Peyer's patch (tissue), 4 donors: ENCODE measurements at regions not wholly inside any gene's neighbourhood (a gene's known extent, or its start where the extent isn't known, plus 50 kb on each side); places are given as distances from the start of the nearest gene placed in this dataset.

Source experiments
- DNase-seq, 3 donors: peaks; one replicate each; pipeline ENCODE4 v3.0.0-alpha.2; 2017 to 2019
- H3K27ac ChIP-seq, 4 donors: fragments of 200-600 bp; sonication (generic); one replicate each; pipeline ENCODE4 v1.5.1; 2016 to 2019
- H3K27me3 ChIP-seq, 2 donors: fragments of 200-600 bp; sonication (generic); one replicate each; pipeline ENCODE4 v1.5.1; 2019
- H3K36me3 ChIP-seq, 3 donors: fragments of 200-600 bp; sonication (generic); one replicate each; pipeline ENCODE4 v1.5.1; 2016 to 2019
- H3K4me1 ChIP-seq, 4 donors: fragments of 200-600 bp; sonication (generic); one replicate each; pipeline ENCODE4 v1.5.1; 2016 to 2019
- H3K4me3 ChIP-seq, 4 donors: fragments of 200-600 bp; sonication (generic); 1 replicate in 3 of 4; 2 replicates in 1 of 4; pipeline ENCODE4 v1.5.1; 2016 to 2019; ENCODE audit warnings: mild to moderate bottlenecking in 1 of 4
- H3K9me3 ChIP-seq, 4 donors: fragments of 200-600 bp; sonication (generic); one replicate each; pipeline ENCODE4 v1.5.1; 2016 to 2019; ENCODE audit warnings: mild to moderate bottlenecking in 1 of 4
- CTCF ChIP-seq, 6 experiments: fragments of 450-650 bp in 4 of 6; fragments of 200-600 bp in 2 of 6; sonication (generic) in 1 of 6; IDR thresholded peaks; one replicate each; pipeline ENCODE4 v1.5.1; 2017 to 2019; ENCODE audit warnings: antibody characterized with exemption in 6 of 6, mild to moderate bottlenecking in 3 of 6, moderate library complexity in 1 of 6
- POLR2A ChIP-seq, 2 donors: fragments of 450-650 bp; IDR thresholded peaks; one replicate each; pipeline ENCODE4 v1.5.1; 2017; ENCODE audit warnings: antibody characterized with exemption in 2 of 2, mild to moderate bottlenecking in 2 of 2, moderate library complexity in 2 of 2

DNA sequence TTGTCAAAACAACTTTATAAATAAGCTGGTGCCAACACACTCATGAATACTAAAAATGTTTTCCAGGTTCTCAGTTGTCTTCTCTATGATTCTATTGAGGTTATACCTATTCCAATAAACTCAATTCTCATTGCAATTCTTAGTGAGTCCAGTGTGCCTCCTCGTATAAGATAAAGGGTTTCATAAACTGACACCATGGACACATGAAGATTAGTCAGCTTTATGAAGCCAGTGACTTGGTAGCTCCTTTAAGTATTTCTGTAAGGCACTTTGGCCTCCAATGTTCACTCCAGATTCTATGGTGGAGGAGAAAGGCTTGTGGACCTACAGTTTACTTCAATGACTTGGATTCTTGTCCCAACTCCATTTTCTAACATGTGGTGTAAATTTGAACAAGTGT, 521.3 kb upstream of the JARID2 start:
- no peak overlapping the region for H3K27ac ChIP-seq
- DNase-seq = no peak
- H3K9me3 ChIP-seq = no peaks in the 10 kb centered on the region
- no peak overlapping the region for H3K4me3 ChIP-seq
- no peaks in the 10 kb centered on the region for H3K36me3 ChIP-seq
- no peak for TF ChIP-seq POLR2A (IDR thresholded peaks at IDR 0.05)
- no peaks in the 10 kb centered on the region for H3K27me3 ChIP-seq
- peaks cover 0 to 19% (median 3%) of the 10 kb centered on the region in 4 donors for H3K4me1 ChIP-seq

DNA sequence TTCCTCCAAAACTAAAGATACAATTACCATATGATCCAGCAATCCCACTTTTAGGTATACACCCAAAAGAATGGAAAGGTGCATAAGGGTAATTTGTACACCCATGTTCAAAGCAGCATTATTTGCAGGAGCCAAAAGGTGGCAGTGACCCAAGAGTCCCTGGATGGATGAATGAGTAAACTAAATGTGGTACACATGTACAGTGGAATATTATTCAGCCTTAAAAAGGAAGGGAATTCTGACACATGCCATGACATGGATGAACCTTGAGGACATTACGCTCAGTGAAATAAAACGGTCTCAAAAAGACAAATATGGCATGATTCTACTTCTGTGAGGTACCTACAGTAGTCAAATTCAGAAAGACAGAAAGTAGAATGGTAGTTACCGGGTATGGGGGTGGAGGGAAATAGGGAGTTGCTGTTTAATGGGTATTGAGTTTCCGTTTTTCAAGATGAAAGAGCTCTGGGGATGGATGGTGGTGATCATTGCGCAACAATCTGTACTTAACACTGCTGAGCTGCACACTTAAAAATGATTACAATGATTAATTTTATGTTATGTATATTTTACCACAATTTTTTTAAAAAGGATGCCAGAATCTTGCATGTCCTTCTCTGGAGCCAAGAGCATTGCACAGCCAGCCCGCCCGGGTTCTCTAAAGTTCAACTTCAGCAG, 518.9 kb upstream of the JARID2 start:
- Histone ChIP-seq H3K27ac (peak overlapping the region in 1 of 4 donors; percentile 15), H3K27me3 (no peaks in the 10 kb centered on the region), H3K36me3 (no peaks in the 10 kb centered on the region), H3K4me3 (no peak overlapping the region), H3K4me1 (peaks cover 0 to 12% (median 1%) of the 10 kb centered on the region in 4 donors), H3K9me3 (no peaks in the 10 kb centered on the region)
- TF ChIP-seq POLR2A (IDR thresholded peaks at IDR 0.05) = no peak
- no peak for TF ChIP-seq CTCF (IDR thresholded peaks at IDR 0.05)
- no peak for DNase-seq

DNA sequence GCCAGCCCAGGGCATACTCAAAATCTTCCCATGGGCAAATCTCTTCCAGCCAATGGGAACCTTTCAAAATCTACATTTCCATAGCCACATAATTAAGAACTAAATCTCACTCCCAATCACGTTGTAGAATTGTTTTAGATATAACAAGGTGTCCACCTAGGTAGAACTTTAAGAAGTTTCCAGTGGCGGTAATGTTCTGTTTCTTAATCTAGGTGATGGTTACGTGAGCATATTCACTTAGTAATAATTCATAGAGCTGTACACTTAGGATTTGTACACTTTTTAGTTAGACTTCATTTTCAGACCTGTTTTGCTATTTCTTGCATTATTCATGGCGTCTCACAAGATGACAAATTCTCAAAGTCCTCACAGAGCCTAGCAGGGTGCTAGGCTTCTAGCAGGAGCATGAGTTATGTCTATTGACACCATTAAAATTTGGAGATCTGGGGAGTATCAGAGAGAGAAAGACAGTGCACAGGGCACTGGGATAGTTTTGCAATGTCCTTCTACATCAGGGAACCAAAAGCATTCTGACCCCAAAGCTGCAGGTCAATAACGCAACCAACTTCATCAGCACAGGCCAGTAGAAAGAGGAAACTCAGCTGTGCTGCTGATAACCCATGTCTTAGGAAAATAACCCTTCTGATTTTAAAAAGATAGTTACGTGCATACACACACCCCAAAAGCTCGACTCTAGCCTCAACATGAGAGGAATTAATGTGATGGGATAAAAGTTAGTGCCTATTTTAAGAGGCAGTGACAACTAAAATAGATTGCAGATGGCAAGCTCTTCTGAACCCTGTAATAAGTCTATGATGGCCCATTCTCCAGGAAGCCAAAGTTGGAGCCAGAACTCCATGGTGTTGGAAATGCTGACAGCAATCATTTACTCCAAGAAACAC, 518.1 kb upstream of the JARID2 start:
- TF ChIP-seq POLR2A (IDR thresholded peaks at IDR 0.05) (no peak), CTCF (IDR thresholded peaks at IDR 0.05) (no peak)
- Histone ChIP-seq H3K27ac (peak overlapping the region; percentile 53 to 75 (median 62)), H3K36me3 (no peaks in the 10 kb centered on the region), H3K4me1 (peaks cover 0 to 12% (median 2%) of the 10 kb centered on the region in 4 donors), H3K27me3 (no peaks in the 10 kb centered on the region), H3K9me3 (no peaks in the 10 kb centered on the region), H3K4me3 (no peak overlapping the region)
- no peak for DNase-seq

GRCh38 chr6:14728396-14729024, 517.4 kb upstream of the JARID2 start:
- Histone ChIP-seq H3K4me1 (peaks cover 0 to 12% (median 2%) of the 10 kb centered on the region in 4 donors), H3K36me3 (no peaks in the 10 kb centered on the region), H3K27ac (peak overlapping the region; percentile 53 to 75 (median 62)), H3K27me3 (no peaks in the 10 kb centered on the region), H3K4me3 (no peak overlapping the region), H3K9me3 (no peaks in the 10 kb centered on the region)
- DNase-seq = peak in 1 of 3 donors; percentile 66
- TF ChIP-seq CTCF (IDR thresholded peaks at IDR 0.05) (no peak), POLR2A (IDR thresholded peaks at IDR 0.05) (no peak)

GRCh38 chr6:14729129-14729871, 516.6 kb upstream of the JARID2 start:
- no peaks in the 10 kb centered on the region for H3K27me3 ChIP-seq
- peak overlapping the region in 2 of 4 donors; percentile 60 to 75 for H3K27ac ChIP-seq
- no peaks in the 10 kb centered on the region for H3K9me3 ChIP-seq
- DNase-seq = peak in 1 of 3 donors; percentile 58
- peaks cover 0 to 16% (median 3%) of the 10 kb centered on the region in 4 donors for H3K4me1 ChIP-seq
- TF ChIP-seq POLR2A (IDR thresholded peaks at IDR 0.05) (no peak), CTCF (IDR thresholded peaks at IDR 0.05) (no peak)
- H3K36me3 ChIP-seq = no peaks in the 10 kb centered on the region
- H3K4me3 ChIP-seq = no peak overlapping the region
